Heart left ventricle (tissue), 16 donors: ENCODE measurements at regions not wholly inside any gene's neighbourhood (a gene's known extent, or its start where the extent isn't known, plus 50 kb on each side); places are given as distances from the start of the nearest gene placed in this dataset.
"Not testable (repeated sequence)": the region's sequence is repeated elsewhere in the genome, so short reads cannot be mapped to it uniquely, and the experiment has no call there.

ENCODE experiments used
- ATAC-seq, 4 donors: fragments of 200-7000 bp; cut with Tn5 transposase; one replicate each; pipeline ENCODE4 v1.9.1; 2020 to 2022; ENCODE audit warnings: moderate library complexity in 4 of 4, mild to moderate bottlenecking in 3 of 4, moderate number of reproducible peaks in 1 of 4
- DNase-seq, 5 donors: peaks; one replicate each; pipeline ENCODE4 v3.0.0-alpha.2; 2020
- H3K27ac ChIP-seq, 12 donors: fragments of 200-600 bp; sonication (generic) in 4 of 12; one replicate each; pipeline versions ENCODE4 v1.5.0 to v1.8.0; 2016 to 2022; ENCODE audit warnings: mild to moderate bottlenecking in 2 of 12
- H3K27me3 ChIP-seq, 9 donors: fragments of 200-600 bp; sonication (generic) in 2 of 9; one replicate each; pipeline versions ENCODE4 v1.5.1 to v1.8.0; 2016 to 2022; ENCODE audit warnings: mild to moderate bottlenecking in 3 of 9
- H3K36me3 ChIP-seq, 9 donors: fragments of 200-600 bp; sonication (generic) in 2 of 9; one replicate each; pipeline versions ENCODE4 v1.5.0 to v1.8.0; 2018 to 2022; ENCODE audit warnings: mild to moderate bottlenecking in 2 of 9
- H3K4me1 ChIP-seq, 12 donors: fragments of 200-600 bp; sonication (generic) in 4 of 12; one replicate each; pipeline versions ENCODE4 v1.5.0 to v1.8.0; 2016 to 2022; ENCODE audit warnings: mild to moderate bottlenecking in 3 of 12
- H3K4me3 ChIP-seq, 12 donors: fragments of 200-600 bp; sonication (generic) in 4 of 12; one replicate each; pipeline versions ENCODE4 v1.5.0 to v1.8.0; 2017 to 2022; ENCODE audit warnings: mild to moderate bottlenecking in 9 of 12, moderate library complexity in 4 of 12
- H3K9me3 ChIP-seq, 12 donors: fragments of 200-600 bp; sonication (generic) in 4 of 12; one replicate each; pipeline versions ENCODE4 v1.5.0 to v1.8.0; 2016 to 2022; ENCODE audit warnings: mild to moderate bottlenecking in 1 of 12
- CTCF ChIP-seq, 12 donors: fragments of 200-600 bp; sonication (generic) in 4 of 12; IDR thresholded peaks; one replicate each; pipeline versions ENCODE4 v1.5.0 to v1.8.0; 2018 to 2022; ENCODE audit warnings: antibody characterized with exemption in 12 of 12, mild to moderate bottlenecking in 5 of 12
- POLR2A ChIP-seq, 2 donors: fragments of 450-650 bp; IDR thresholded peaks; one replicate each; pipeline ENCODE4 v1.6.1; 2017; ENCODE audit warnings: antibody characterized with exemption in 2 of 2, mild to moderate bottlenecking in 2 of 2, moderate library complexity in 2 of 2
- WGBS, 4 donors: extraction: QIAGEN DNeasy Blood & Tissue Kit in 2 of 4; methylation state at CpG; one replicate each; pipeline versions ENCODE4 v1.1.5 to v1.1.7; 2013 to 2018; 5-methylcytosine and 5-hydroxymethylcytosine counted together
- intact Hi-C, 10 donors: fragments of 100-400 bp; cut with DNase I; formaldehyde crosslinking; loops; one replicate each; pipeline versions ENCODE4 v1.11.1 to v1.14.2; 2022
- donor health status: ischemic (EF 13 %, LVEDD 7.1; RV severe dilation, severe dysfunction).
- donor health status: healthy with polysubstance abuse.
- donor health status: DM: no; HTN: yes; CAD: no.
- donor health status: DM: no; HTN: no; CAD: no.
- donor health status: ischemic (EF 25% LVEDD 6.9; RV normal size, moderate dysfunction).
- donor health status: ischemic (EF 25% LVEDD 5.7; RV mildly dilated, moderate dysfunction).
- donor health status: healthy.
- donor health status: DM: yes; HTN: yes; CAD: no.
- donor health status: ischemic (EF 35%, LVEDD 5.7; RV mildly dilated, moderate dysfunction).
- donor health status: nonischemic (EF 11% LVEDD 7.7; RV severe dilation, severe dysfunction).
- donor health status: DM: yes; HTN: yes; CAD: no.
- donor health status: PGD.
- donor health status: ischemic (EF 29% LVEDD 5.4; RV normal size, mild dysfunction).
- donor health status: nonischemic (EF 23%, LVEDD 6.1; RV moderate dilation, normal function).

- no peaks in the 10 kb centered on the region for H3K27me3 ChIP-seq
- TF ChIP-seq POLR2A (IDR thresholded peaks at IDR 0.05) (no peak), CTCF (IDR thresholded peaks at IDR 0.05) (no peak)
- H3K9me3 ChIP-seq: peaks cover 0 to 7% (median 0%) of the 10 kb centered on the region in 12 donors
- peak in 2 of 4 donors; percentile 41 to 58 for ATAC-seq
- 54 to 62% (median 56%) methylated on average over 4 of the region's 4 CpGs for WGBS, 4 donors
- no peak overlapping the region for H3K4me3 ChIP-seq
- peaks cover 0 to 19% (median 3%) of the 10 kb centered on the region in 12 donors for H3K4me1 ChIP-seq
- no peak for DNase-seq
- intact Hi-C loops: no loop called here
- H3K36me3 ChIP-seq: no peaks in the 10 kb centered on the region
- peak overlapping the region in 9 of 12 donors; percentile 7 to 63 (median 44) for H3K27ac ChIP-seq
These were observed 211.0 kb downstream of the MOXD1 start for GRCh38 chr6:132190097-132190814.

GRCh38 chr6:132188556-132189264 lies 212.6 kb downstream of the MOXD1 start:
- DNase-seq: no peak
- peak in 1 of 4 donors; percentile 50 for ATAC-seq
- peaks cover 0 to 7% (median 0%) of the 10 kb centered on the region in 12 donors for H3K9me3 ChIP-seq
- WGBS, 4 donors: 34 to 54% (median 43%) methylated on average over 1 of the region's 1 CpG
- H3K27me3 ChIP-seq: no peaks in the 10 kb centered on the region
- TF ChIP-seq CTCF (IDR thresholded peaks at IDR 0.05): no peak
- no peak for TF ChIP-seq POLR2A (IDR thresholded peaks at IDR 0.05)
- H3K4me3 ChIP-seq: no peak overlapping the region
- H3K27ac ChIP-seq: peak overlapping the region in 3 of 12 donors; percentile 2 to 27 (median 16)
- intact Hi-C loops: no loop called here
- H3K4me1 ChIP-seq: peaks cover 0 to 19% (median 3%) of the 10 kb centered on the region in 12 donors
- H3K36me3 ChIP-seq: no peaks in the 10 kb centered on the region

GRCh38 chr6:132187816-132188215 lies 213.5 kb downstream of the MOXD1 start:
- no peak for TF ChIP-seq POLR2A (IDR thresholded peaks at IDR 0.05)
- no peak for TF ChIP-seq CTCF (IDR thresholded peaks at IDR 0.05)
- H3K9me3 ChIP-seq: peaks cover 0 to 7% (median 0%) of the 10 kb centered on the region in 12 donors
- no peaks in the 10 kb centered on the region for H3K36me3 ChIP-seq
- intact Hi-C loops: no loop called here
- peaks cover 0 to 19% (median 3%) of the 10 kb centered on the region in 12 donors for H3K4me1 ChIP-seq
- WGBS, 4 donors: 87 to 96% (median 94%) methylated on average over 1 of the region's 1 CpG
- no peak for ATAC-seq
- H3K4me3 ChIP-seq: no peak overlapping the region
- H3K27ac ChIP-seq: no peak overlapping the region
- DNase-seq: no peak
- no peaks in the 10 kb centered on the region for H3K27me3 ChIP-seq

GRCh38 chr6:132184966-132185365 lies 216.3 kb downstream of the MOXD1 start:
- 66 to 73% (median 72%) methylated on average over 1 of the region's 1 CpG for WGBS, 4 donors
- H3K4me3 ChIP-seq, ATAC-seq, H3K4me1 ChIP-seq, DNase-seq, H3K36me3 ChIP-seq, intact Hi-C loops, H3K27me3 ChIP-seq, H3K9me3 ChIP-seq, H3K27ac ChIP-seq: not testable (repeated sequence)
